HCT116 (cell line): ENCODE measurements at regions not wholly inside any gene's neighbourhood (a gene's known extent, or its start where the extent isn't known, plus 50 kb on each side); places are given as distances from the start of the nearest gene placed in this dataset.

ENCODE experiments used
- ATAC-seq: fragments of 200-7000 bp; cut with Tn5 transposase; 2 replicates; pipeline ENCODE4 v1.9.1; 2020; ENCODE audit warnings: mild to moderate bottlenecking, moderate library complexity
- BruUV-seq: library from RNA; stranded (reverse); fragments of 400-500 nt; replicated peaks from 2 replicates; lab custom pipeline; 2021; lab: Mats Ljungman, UMichigan
- CTCF ChIA-PET: fragments of 300-600 bp; sonication (Branson Sonifier 250); formaldehyde crosslinking; loops from one replicate; lab custom pipeline; 2021; ENCODE audit warnings: antibody characterized with exemption; lab: Charles Lee
- POLR2A ChIA-PET: fragments of 300-600, 350-600 bp; sonication (Branson Sonifier 250); formaldehyde crosslinking; loops from one replicate; lab custom pipeline; 2021; ENCODE audit warnings: antibody characterized with exemption; lab: Charles Lee
- RAD21 ChIA-PET, 2 experiments: fragments of 300-600 bp; sonication (Branson Sonifier 250); formaldehyde crosslinking; loops; one replicate each; lab custom pipeline; 2023; ENCODE audit warnings: low total read pairs in 2 of 2; ENCODE audit not compliant: uncharacterized antibody in 2 of 2, unreplicated experiment in 2 of 2, low non-redundant PET in 1 of 2; lab: Charles Lee
- DNase-seq: peaks from one replicate; pipeline ENCODE4 v3.0.0-alpha.2; 2010; ENCODE audit warnings: low read depth, low spot score
- H2AFZ ChIP-seq: fragments of 200-600 bp; shearing (Covaris generic), sonication (generic); 2 replicates; pipeline ENCODE4 v1.6.1; 2017; ENCODE audit warnings: low read depth, mixed run types, mixed read lengths, antibody characterized with exemption, low read length; ENCODE audit not compliant: poor library complexity, severe bottlenecking
- H3K27ac ChIP-seq: 2 replicates; pipeline ENCODE4 v1.5.1; 2012; ENCODE audit warnings: low read depth, low read length
- H3K27me3 ChIP-seq: fragments of 200-600 bp; sonication (generic); 2 replicates; pipeline ENCODE4 v1.6.1; 2016; ENCODE audit warnings: mixed run types, low read length, mixed read lengths; ENCODE audit not compliant: insufficient read depth
- H3K36me3 ChIP-seq, 2 experiments: fragments of 200-500 bp in 1 of 2; fragments of 200-600 bp in 1 of 2; sonication (Bioruptor generic) in 1 of 2; sonication (generic) in 1 of 2; 2 replicates each; pipeline versions ENCODE4 v1.5.1 to v1.6.1; 2014 to 2016; ENCODE audit warnings: low read length in 2 of 2, inconsistent platforms in 1 of 2, mixed read lengths in 1 of 2, mixed run types in 1 of 2; ENCODE audit not compliant: insufficient read depth in 2 of 2, control insufficient read depth in 1 of 2
- H3K4me1 ChIP-seq, 2 experiments: fragments of 200-600 bp in 1 of 2; sonication (generic) in 1 of 2; 2 replicates each; pipeline versions ENCODE4 v1.5.1 to v1.6.1; 2012 to 2017; ENCODE audit warnings: low read length in 2 of 2, inconsistent platforms in 1 of 2, mild to moderate bottlenecking in 1 of 2, mixed read lengths in 1 of 2, mixed run types in 1 of 2, moderate library complexity in 1 of 2; ENCODE audit not compliant: insufficient read depth in 2 of 2, control insufficient read depth in 1 of 2
- H3K4me2 ChIP-seq: fragments of 200-600 bp; sonication (generic); 2 replicates; pipeline ENCODE4 v1.6.1; 2017; ENCODE audit warnings: mixed run types, low read length, mixed read lengths
- H3K4me3 ChIP-seq, 2 experiments: fragments of 200-600 bp in 1 of 2; sonication (generic) in 1 of 2; replicated peaks in 1 of 2; 2 replicates each; pipeline ENCODE4 v1.5.1; 2011 to 2016; ENCODE audit warnings: low read length in 2 of 2, control low read depth in 1 of 2, low read depth in 1 of 2, mild to moderate bottlenecking in 1 of 2, mixed read lengths in 1 of 2, mixed run types in 1 of 2
- H3K79me2 ChIP-seq: fragments of 200-600 bp; sonication (generic); 2 replicates; pipeline ENCODE4 v1.6.1; 2017; ENCODE audit warnings: mild to moderate bottlenecking, mixed run types, low read length, moderate library complexity, mixed read lengths; ENCODE audit not compliant: insufficient read depth
- H3K9ac ChIP-seq: fragments of 200-600 bp; sonication (generic); 2 replicates; pipeline ENCODE4 v1.6.1; 2016; ENCODE audit warnings: low read length, mixed read lengths
- H3K9me2 ChIP-seq: fragments of 200-600 bp; sonication (generic), shearing (Covaris generic); 2 replicates; pipeline ENCODE4 v1.6.1; 2017; ENCODE audit warnings: mixed run types, mild to moderate bottlenecking, moderate library complexity; ENCODE audit not compliant: insufficient read depth
- H3K9me3 ChIP-seq, 2 experiments: fragments of 200-500 bp in 1 of 2; fragments of 200-600 bp in 1 of 2; sonication (Bioruptor generic) in 1 of 2; sonication (generic) in 1 of 2; 2 replicates each; pipeline ENCODE4 v1.6.1; 2014 to 2017; ENCODE audit warnings: low read length in 2 of 2, mixed read lengths in 2 of 2, inconsistent platforms in 1 of 2, low read depth in 1 of 2, mild to moderate bottlenecking in 1 of 2, mixed run types in 1 of 2, moderate library complexity in 1 of 2; ENCODE audit not compliant: control insufficient read depth in 1 of 2, insufficient read depth in 1 of 2
- H4K20me1 ChIP-seq: fragments of 200-600 bp; sonication (generic), shearing (Covaris generic); 2 replicates; pipeline ENCODE4 v1.6.1; 2017; ENCODE audit warnings: mixed run types, mild to moderate bottlenecking, moderate library complexity; ENCODE audit not compliant: insufficient read depth
- ATF3 ChIP-seq: IDR thresholded peaks from 2 replicates; pipeline ENCODE4 v1.6.1; 2012
- CEBPB ChIP-seq: IDR thresholded peaks from 2 replicates; pipeline ENCODE4 v1.6.1; 2012; ENCODE audit warnings: low read depth
- CTCF ChIP-seq, 3 experiments: fragments of 200-600 bp in 1 of 3; sonication (generic) in 1 of 3; IDR thresholded peaks in 2 of 3; conservative IDR thresholded peaks in 1 of 3; 2 replicates each; pipeline ENCODE4 v1.5.1; 2012 to 2017; ENCODE audit warnings: low read depth in 2 of 3, low read length in 2 of 3, antibody characterized with exemption in 1 of 3, borderline replicate concordance in 1 of 3, control low read depth in 1 of 3, mild to moderate bottlenecking in 1 of 3, mixed read lengths in 1 of 3, mixed run types in 1 of 3, moderate library complexity in 1 of 3; ENCODE audit not compliant: insufficient read depth in 1 of 3
- EGR1 ChIP-seq: IDR thresholded peaks from 2 replicates; pipeline ENCODE4 v1.6.1; 2012; ENCODE audit warnings: low read depth
- EZH2 ChIP-seq: fragments of 200-600 bp; sonication (generic); IDR thresholded peaks from 2 replicates; pipeline ENCODE4 v1.6.1; 2017; ENCODE audit warnings: antibody characterized with exemption, mixed run types
- EZH2phosphoT487 ChIP-seq: fragments of 200-600 bp; IDR thresholded peaks from 2 replicates; pipeline ENCODE4 v1.6.1; 2018; ENCODE audit warnings: antibody characterized with exemption, borderline replicate concordance
- MAX ChIP-seq: IDR thresholded peaks from 2 replicates; pipeline ENCODE4 v1.6.1; 2012
- REST ChIP-seq: IDR thresholded peaks from 2 replicates; pipeline ENCODE4 v1.6.1; 2012; ENCODE audit warnings: low read depth
- SIN3A ChIP-seq: IDR thresholded peaks from 2 replicates; pipeline ENCODE4 v1.6.1; 2012; ENCODE audit warnings: low read depth
- SP1 ChIP-seq: IDR thresholded peaks from 2 replicates; pipeline ENCODE4 v1.6.1; 2012; ENCODE audit warnings: low read depth
- YY1 ChIP-seq: IDR thresholded peaks from 2 replicates; pipeline ENCODE4 v1.6.1; 2011; ENCODE audit warnings: low read length, low read depth, moderate library complexity, mild to moderate bottlenecking; ENCODE audit not compliant: insufficient replicate concordance; ENCODE audit errors: extremely low read depth
- ZBTB33 ChIP-seq: IDR thresholded peaks from 2 replicates; pipeline ENCODE4 v1.6.1; 2011; ENCODE audit warnings: mild to moderate bottlenecking, low read length, moderate library complexity; ENCODE audit not compliant: insufficient replicate concordance; ENCODE audit errors: extremely low read depth
- ZFX ChIP-seq: fragments of 450-650 bp; IDR thresholded peaks from 2 replicates; pipeline ENCODE4 v1.6.1; 2017
- ZNF274 ChIP-seq: fragments of 200-500 bp; sonication (Bioruptor generic); IDR thresholded peaks from 2 replicates; pipeline ENCODE4 v1.6.1; 2014; ENCODE audit warnings: mild to moderate bottlenecking, low read depth, low read length, inconsistent platforms
- intact Hi-C: fragments of 100-400 bp; cut with micrococcal nuclease; formaldehyde crosslinking; loops from 2 replicates; pipeline ENCODE4 v1.10.0; 2022

- Histone ChIP-seq H2AFZ (no peak overlapping the region), H3K27ac (no peak overlapping the region), H3K27me3 (peaks cover 60% of the 10 kb centered on the region), H3K9ac (no peak overlapping the region), H3K4me3 (no peak overlapping the region), H3K4me1 (no peaks in the 10 kb centered on the region), H3K9me3 (no peaks in the 10 kb centered on the region), H3K79me2 (no peaks in the 10 kb centered on the region), H4K20me1 (no peaks in the 10 kb centered on the region), H3K36me3 (no peaks in the 10 kb centered on the region), H3K4me2 (no peak overlapping the region), H3K9me2 (no peaks in the 10 kb centered on the region)
- ChIA-PET RAD21 (no interaction called here), CTCF (no interaction called here), POLR2A (no interaction called here)
- no peak for ATAC-seq
- DNase-seq: no peak
- BruUV-seq: no TSS peak
- intact Hi-C loops: no loop called here
- no peak for TF ChIP-seq ZNF274
- TF ChIP-seq ATF3: no peak
- no peak for TF ChIP-seq EZH2
- TF ChIP-seq EGR1: no peak
- no peak for TF ChIP-seq YY1
- TF ChIP-seq CEBPB: no peak
- no peak for TF ChIP-seq ZBTB33
- TF ChIP-seq EZH2phosphoT487: no peak
- no peak for TF ChIP-seq MAX
- no peak for TF ChIP-seq SIN3A
- no peak for TF ChIP-seq REST
- TF ChIP-seq SP1: no peak
- no peak for TF ChIP-seq CTCF (IDR thresholded peaks at IDR 0.05 in 2 of 3, conservative IDR thresholded peaks at IDR 0.05 in 1 of 3; ENCODE audit: borderline replicate concordance in 1 of 3, insufficient read depth in 1 of 3, low read depth in 2 of 3, low read length in 2 of 3)
- TF ChIP-seq ZFX: no peak
These were observed 85.3 kb upstream of the CLDN18 start for GRCh38 chr3:137924628-137925027.
